Peyer's patch (tissue), 4 donors: ENCODE measurements at regions not wholly inside any gene's neighbourhood (a gene's known extent, or its start where the extent isn't known, plus 50 kb on each side); places are given as distances from the start of the nearest gene placed in this dataset.

Experiments
- DNase-seq, 3 donors: peaks; one replicate each; pipeline ENCODE4 v3.0.0-alpha.2; 2017 to 2019
- H3K27ac ChIP-seq, 4 donors: fragments of 200-600 bp; sonication (generic); one replicate each; pipeline ENCODE4 v1.5.1; 2016 to 2019
- H3K27me3 ChIP-seq, 2 donors: fragments of 200-600 bp; sonication (generic); one replicate each; pipeline ENCODE4 v1.5.1; 2019
- H3K36me3 ChIP-seq, 3 donors: fragments of 200-600 bp; sonication (generic); one replicate each; pipeline ENCODE4 v1.5.1; 2016 to 2019
- H3K4me1 ChIP-seq, 4 donors: fragments of 200-600 bp; sonication (generic); one replicate each; pipeline ENCODE4 v1.5.1; 2016 to 2019
- H3K4me3 ChIP-seq, 4 donors: fragments of 200-600 bp; sonication (generic); 1 replicate in 3 of 4; 2 replicates in 1 of 4; pipeline ENCODE4 v1.5.1; 2016 to 2019; ENCODE audit warnings: mild to moderate bottlenecking in 1 of 4
- H3K9me3 ChIP-seq, 4 donors: fragments of 200-600 bp; sonication (generic); one replicate each; pipeline ENCODE4 v1.5.1; 2016 to 2019; ENCODE audit warnings: mild to moderate bottlenecking in 1 of 4
- CTCF ChIP-seq, 6 experiments: fragments of 450-650 bp in 4 of 6; fragments of 200-600 bp in 2 of 6; sonication (generic) in 1 of 6; IDR thresholded peaks; one replicate each; pipeline ENCODE4 v1.5.1; 2017 to 2019; ENCODE audit warnings: antibody characterized with exemption in 6 of 6, mild to moderate bottlenecking in 3 of 6, moderate library complexity in 1 of 6
- POLR2A ChIP-seq, 2 donors: fragments of 450-650 bp; IDR thresholded peaks; one replicate each; pipeline ENCODE4 v1.5.1; 2017; ENCODE audit warnings: antibody characterized with exemption in 2 of 2, mild to moderate bottlenecking in 2 of 2, moderate library complexity in 2 of 2

GRCh38 chr14:97485201-97485600 lies 688.0 kb downstream of the VRK1 start:
- no peak for DNase-seq

GRCh38 chr14:97486601-97487120 lies 689.5 kb downstream of the VRK1 start:
- DNase-seq: no peak
- no peaks in the 10 kb centered on the region for H3K9me3 ChIP-seq
- no peak overlapping the region for H3K27ac ChIP-seq
- no peaks in the 10 kb centered on the region for H3K36me3 ChIP-seq
- no peaks in the 10 kb centered on the region for H3K27me3 ChIP-seq
- TF ChIP-seq CTCF (IDR thresholded peaks at IDR 0.05): no peak
- H3K4me3 ChIP-seq: no peak overlapping the region
- no peaks in the 10 kb centered on the region for H3K4me1 ChIP-seq

More at GRCh38 chr14:97485201-97485600, 688.0 kb downstream of the VRK1 start:
- Histone ChIP-seq H3K36me3 (no peaks in the 10 kb centered on the region), H3K27me3 (no peaks in the 10 kb centered on the region), H3K4me3 (no peak overlapping the region), H3K9me3 (no peaks in the 10 kb centered on the region), H3K4me1 (no peaks in the 10 kb centered on the region), H3K27ac (no peak overlapping the region)
- no peak for TF ChIP-seq CTCF (IDR thresholded peaks at IDR 0.05)
- no peak for TF ChIP-seq POLR2A (IDR thresholded peaks at IDR 0.05)

- TF ChIP-seq CTCF (IDR thresholded peaks at IDR 0.05) (no peak), POLR2A (IDR thresholded peaks at IDR 0.05) (no peak)
- Histone ChIP-seq H3K27ac (no peak overlapping the region), H3K36me3 (no peaks in the 10 kb centered on the region), H3K4me3 (no peak overlapping the region), H3K9me3 (no peaks in the 10 kb centered on the region), H3K27me3 (no peaks in the 10 kb centered on the region), H3K4me1 (no peaks in the 10 kb centered on the region)
- no peak for DNase-seq
These were observed 692.6 kb downstream of the VRK1 start for GRCh38 chr14:97489750-97490149.

- no peak overlapping the region for H3K4me3 ChIP-seq
- no peaks in the 10 kb centered on the region for H3K9me3 ChIP-seq
- DNase-seq: no peak
- H3K4me1 ChIP-seq: no peaks in the 10 kb centered on the region
- no peaks in the 10 kb centered on the region for H3K27me3 ChIP-seq
- H3K27ac ChIP-seq: no peak overlapping the region
- no peaks in the 10 kb centered on the region for H3K36me3 ChIP-seq
- TF ChIP-seq POLR2A (IDR thresholded peaks at IDR 0.05): no peak
- TF ChIP-seq CTCF (IDR thresholded peaks at IDR 0.05): no peak
These were observed 693.4 kb downstream of the VRK1 start for GRCh38 chr14:97490521-97491070.

- no peak for DNase-seq
- Histone ChIP-seq H3K27ac (no peak overlapping the region), H3K4me1 (no peaks in the 10 kb centered on the region), H3K4me3 (no peak overlapping the region), H3K36me3 (no peaks in the 10 kb centered on the region), H3K9me3 (no peaks in the 10 kb centered on the region), H3K27me3 (no peaks in the 10 kb centered on the region)
- TF ChIP-seq CTCF (IDR thresholded peaks at IDR 0.05) (no peak), POLR2A (IDR thresholded peaks at IDR 0.05) (no peak)
These were observed 694.5 kb downstream of the VRK1 start for GRCh38 chr14:97491697-97492096.
